ENCODE measurements at regions not wholly inside any gene's neighbourhood (a gene's known extent, or its start where the extent isn't known, plus 50 kb on each side); places are given as distances from the start of the nearest gene placed in this dataset.

GRCh38 chr3:106083207-106083606, 214.4 kb upstream of the CBLB start:
- WGBS, 2 donors: 39 to 58% methylated on average over 1 of the region's 1 CpG
- Histone ChIP-seq H3K27me3 (no peaks in the 10 kb centered on the region), H3K9me3 (no peaks in the 10 kb centered on the region), H3K27ac (no peak overlapping the region), H3K4me3 (no peak overlapping the region), H3K36me3 (no peaks in the 10 kb centered on the region), H3K4me1 (no peaks in the 10 kb centered on the region)
- DNase-seq (ENCODE audit: low spot score in 2 of 2): no peak
- no peak for TF ChIP-seq POLR2A (IDR thresholded peaks at IDR 0.05)

GRCh38 chr3:106083854-106084253, 215.0 kb upstream of the CBLB start:
- DNase-seq (ENCODE audit: low spot score in 2 of 2): no peak
- H3K4me1 ChIP-seq: no peaks in the 10 kb centered on the region
- no peaks in the 10 kb centered on the region for H3K36me3 ChIP-seq
- no peak overlapping the region for H3K4me3 ChIP-seq
- no peaks in the 10 kb centered on the region for H3K9me3 ChIP-seq
- no peaks in the 10 kb centered on the region for H3K27me3 ChIP-seq
- no peak for TF ChIP-seq POLR2A (IDR thresholded peaks at IDR 0.05)
- no peak for TF ChIP-seq EP300 (IDR thresholded peaks at IDR 0.05)
- no peak for TF ChIP-seq CTCF (IDR thresholded peaks at IDR 0.05)
- no peak overlapping the region for H3K27ac ChIP-seq
- WGBS, 2 donors: 95 to 96% methylated on average over 1 of the region's 1 CpG

- Histone ChIP-seq H3K4me3 (no peak overlapping the region), H3K27me3 (no peaks in the 10 kb centered on the region), H3K4me1 (no peaks in the 10 kb centered on the region), H3K27ac (no peak overlapping the region), H3K36me3 (no peaks in the 10 kb centered on the region), H3K9me3 (no peaks in the 10 kb centered on the region)
- TF ChIP-seq EP300 (IDR thresholded peaks at IDR 0.05) (no peak), CTCF (IDR thresholded peaks at IDR 0.05) (no peak), POLR2A (IDR thresholded peaks at IDR 0.05) (no peak)
- 58 to 67% methylated on average over 1 of the region's 1 CpG for WGBS, 2 donors
- no peak for DNase-seq (ENCODE audit: low spot score in 2 of 2)
Measured at GRCh38 chr3:106086038-106086437, 217.2 kb upstream of the CBLB start.

- no peak for DNase-seq (ENCODE audit: low spot score in 2 of 2)
- TF ChIP-seq EP300 (IDR thresholded peaks at IDR 0.05) (no peak), CTCF (IDR thresholded peaks at IDR 0.05) (no peak), POLR2A (IDR thresholded peaks at IDR 0.05) (no peak)
Measured at GRCh38 chr3:106086636-106087035, 217.8 kb upstream of the CBLB start.

GRCh38 chr3:106088304-106088703, 219.5 kb upstream of the CBLB start:
- Histone ChIP-seq H3K4me1 (no peaks in the 10 kb centered on the region), H3K36me3 (no peaks in the 10 kb centered on the region), H3K27me3 (no peaks in the 10 kb centered on the region), H3K9me3 (no peaks in the 10 kb centered on the region), H3K27ac (no peak overlapping the region), H3K4me3 (no peak overlapping the region)
- no peak for DNase-seq (ENCODE audit: low spot score in 2 of 2)
- 75 to 79% methylated on average over 1 of the region's 1 CpG for WGBS, 2 donors
- TF ChIP-seq EP300 (IDR thresholded peaks at IDR 0.05): no peak
- no peak for TF ChIP-seq CTCF (IDR thresholded peaks at IDR 0.05)
- TF ChIP-seq POLR2A (IDR thresholded peaks at IDR 0.05): no peak

More at GRCh38 chr3:106086636-106087035, 217.8 kb upstream of the CBLB start:
- no peak overlapping the region for H3K4me3 ChIP-seq
- H3K27ac ChIP-seq: no peak overlapping the region
- 85 to 87% methylated on average over 4 of the region's 4 CpGs for WGBS, 2 donors
- H3K9me3 ChIP-seq: no peaks in the 10 kb centered on the region
- H3K36me3 ChIP-seq: no peaks in the 10 kb centered on the region
- no peaks in the 10 kb centered on the region for H3K4me1 ChIP-seq
- no peaks in the 10 kb centered on the region for H3K27me3 ChIP-seq

GRCh38 chr3:106088899-106089298, 220.1 kb upstream of the CBLB start:
- TF ChIP-seq EP300 (IDR thresholded peaks at IDR 0.05) (no peak), POLR2A (IDR thresholded peaks at IDR 0.05) (no peak), CTCF (IDR thresholded peaks at IDR 0.05) (no peak)
- Histone ChIP-seq H3K9me3 (no peaks in the 10 kb centered on the region), H3K36me3 (no peaks in the 10 kb centered on the region), H3K4me1 (no peaks in the 10 kb centered on the region), H3K4me3 (no peak overlapping the region), H3K27ac (no peak overlapping the region), H3K27me3 (no peaks in the 10 kb centered on the region)
- no peak for DNase-seq (ENCODE audit: low spot score in 2 of 2)
- WGBS, 2 donors: 78 to 79% methylated on average over 3 of the region's 3 CpGs
